VCaP (cell line): ENCODE measurements at regions not wholly inside any gene's neighbourhood (a gene's known extent, or its start where the extent isn't known, plus 50 kb on each side); places are given as distances from the start of the nearest gene placed in this dataset.
A peak's percentile ranks its signal among the peaks of the same experiment; 100 is the strongest.

Source experiments
- H3K27ac ChIP-seq: fragments of 450-650 bp; 2 replicates; pipeline ENCODE4 v1.5.1; 2017
- TF ChIP-seq, protein P1 (sequence below): fragments of 450-650 bp; conservative IDR thresholded peaks from 2 replicates; pipeline ENCODE4 v1.5.1; 2017; ENCODE audit warnings: mild to moderate bottlenecking, moderate library complexity

DNA sequence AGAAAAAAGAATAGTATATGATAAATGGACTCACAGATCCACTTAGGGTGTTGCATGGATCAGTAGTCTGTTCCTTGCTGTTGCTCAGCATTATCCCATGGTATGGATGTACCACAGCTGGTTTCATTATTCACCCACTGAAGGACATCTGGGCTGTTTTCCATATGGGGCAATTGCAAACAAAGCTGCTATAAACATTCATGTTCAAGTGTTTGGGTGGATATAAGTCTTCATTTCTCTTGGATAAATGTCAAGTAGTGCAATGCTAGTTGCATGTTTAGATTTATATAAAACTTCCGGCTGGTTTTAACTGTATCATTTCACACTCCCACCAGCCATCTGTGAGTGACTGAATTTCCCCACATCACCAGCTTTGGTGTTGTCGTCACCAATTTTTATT is 137.7 kb downstream of the ASB7 start:
- TF ChIP-seq, protein P1, sequence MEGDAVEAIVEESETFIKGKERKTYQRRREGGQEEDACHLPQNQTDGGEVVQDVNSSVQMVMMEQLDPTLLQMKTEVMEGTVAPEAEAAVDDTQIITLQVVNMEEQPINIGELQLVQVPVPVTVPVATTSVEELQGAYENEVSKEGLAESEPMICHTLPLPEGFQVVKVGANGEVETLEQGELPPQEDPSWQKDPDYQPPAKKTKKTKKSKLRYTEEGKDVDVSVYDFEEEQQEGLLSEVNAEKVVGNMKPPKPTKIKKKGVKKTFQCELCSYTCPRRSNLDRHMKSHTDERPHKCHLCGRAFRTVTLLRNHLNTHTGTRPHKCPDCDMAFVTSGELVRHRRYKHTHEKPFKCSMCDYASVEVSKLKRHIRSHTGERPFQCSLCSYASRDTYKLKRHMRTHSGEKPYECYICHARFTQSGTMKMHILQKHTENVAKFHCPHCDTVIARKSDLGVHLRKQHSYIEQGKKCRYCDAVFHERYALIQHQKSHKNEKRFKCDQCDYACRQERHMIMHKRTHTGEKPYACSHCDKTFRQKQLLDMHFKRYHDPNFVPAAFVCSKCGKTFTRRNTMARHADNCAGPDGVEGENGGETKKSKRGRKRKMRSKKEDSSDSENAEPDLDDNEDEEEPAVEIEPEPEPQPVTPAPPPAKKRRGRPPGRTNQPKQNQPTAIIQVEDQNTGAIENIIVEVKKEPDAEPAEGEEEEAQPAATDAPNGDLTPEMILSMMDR, result no peak

GRCh38 chr15:100751585-100751984 is 128.0 kb upstream of the ALDH1A3 start:
- TF ChIP-seq, protein P1, result no peak
- H3K27ac ChIP-seq, result no peak overlapping the region

More for the DNA sequence above, 137.7 kb downstream of the ASB7 start:
- no peak overlapping the region for H3K27ac ChIP-seq

DNA sequence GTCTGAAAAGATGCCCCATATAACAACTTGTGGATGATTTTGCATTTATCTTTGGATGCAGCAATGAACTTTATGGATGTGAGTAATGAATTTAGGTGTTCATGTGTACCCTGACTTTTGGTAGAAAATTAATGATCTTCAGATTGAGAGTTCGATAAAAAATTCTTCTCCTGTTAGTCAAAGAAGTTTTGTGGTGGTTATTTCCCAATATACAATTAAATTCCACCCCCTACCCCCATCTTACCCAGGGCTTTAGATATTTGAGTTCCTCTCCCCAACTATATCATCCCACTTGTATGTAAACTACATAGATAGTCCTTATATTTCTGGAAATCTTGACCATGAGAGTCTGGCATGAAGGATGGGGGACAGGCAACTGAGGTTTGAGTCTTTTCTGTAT is 126.1 kb upstream of the ALDH1A3 start:
- TF ChIP-seq, protein P1, result no peak
- no peak overlapping the region for H3K27ac ChIP-seq

DNA sequence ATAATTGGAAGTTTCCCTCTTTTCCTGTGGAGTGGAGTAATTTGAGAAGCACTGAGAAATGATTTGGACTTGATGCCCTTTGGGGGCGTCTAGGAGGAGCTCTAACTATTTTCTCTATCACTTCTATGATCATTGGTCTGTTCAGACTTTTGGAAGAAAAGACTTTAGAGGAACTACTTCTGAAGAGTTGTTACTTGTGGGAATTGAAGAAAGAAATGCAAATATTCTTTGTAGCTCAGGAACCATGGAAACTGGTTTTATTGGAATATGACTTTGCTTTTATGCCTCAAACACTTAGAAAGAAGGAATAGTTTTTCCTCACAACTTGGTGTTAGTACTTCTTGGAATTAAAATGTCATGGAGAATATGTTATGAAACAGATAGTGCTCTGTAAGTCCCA is 122.0 kb upstream of the ALDH1A3 start:
- TF ChIP-seq, protein P1, result no peak
- no peak overlapping the region for H3K27ac ChIP-seq

GRCh38 chr15:100758555-100758954 is 121.1 kb upstream of the ALDH1A3 start:
- TF ChIP-seq, protein P1, result no peak
- no peak overlapping the region; the same call in 1 of the 2 replicates for H3K27ac ChIP-seq

GRCh38 chr15:100759106-100759505 is 120.5 kb upstream of the ALDH1A3 start:
- TF ChIP-seq, protein P1, result no peak
- peak overlapping the region; percentile 69 for H3K27ac ChIP-seq

GRCh38 chr15:100759698-100760356 is 119.8 kb upstream of the ALDH1A3 start:
- H3K27ac ChIP-seq, result peak overlapping the region; percentile 69
- TF ChIP-seq, protein P1, result no peak
